ENCODE measurements at regions not wholly inside any gene's neighbourhood (a gene's known extent, or its start where the extent isn't known, plus 50 kb on each side); places are given as distances from the start of the nearest gene placed in this dataset.

- ChIA-PET POLR2A (no interaction called here), CTCF (no interaction called here)
- H3K36me3 Mint-ChIP-seq (ENCODE audit: low read depth) = no peaks in the 10 kb centered on the region
- Histone ChIP-seq H3K9me3 (ENCODE audit: control insufficient read depth in 1 of 2, insufficient read depth in 1 of 2, low read length in 2 of 2) (no peaks in the 10 kb centered on the region), H3K27me3 (ENCODE audit: control insufficient read depth in 1 of 2, insufficient read depth in 2 of 2, low read length in 2 of 2) (peaks cover 9 to 31% of the 10 kb centered on the region in 2 experiments), H3K4me1 (ENCODE audit: insufficient read depth, low read length) (peaks cover 5% of the 10 kb centered on the region), H3K4me3 (ENCODE audit: low read length) (no peak overlapping the region), H3K36me3 (ENCODE audit: insufficient read depth, low read length) (no peaks in the 10 kb centered on the region), H3K27ac (ENCODE audit: low read depth in 1 of 2, low read length in 2 of 2) (no peak overlapping the region)
- ATAC-seq (ENCODE audit: poor library complexity) (no peak), DNase-seq (no peak)
- intact Hi-C loops (cut with DNase I, micrococcal nuclease) = no loop called here
- H3K27ac Mint-ChIP-seq = no peak overlapping the region
- H3K4me3 Mint-ChIP-seq = no peak overlapping the region
- no peak for TF ChIP-seq CTCF (IDR thresholded peaks at IDR 0.05)
- H3K4me1 Mint-ChIP-seq (ENCODE audit: low read depth) = no peaks in the 10 kb centered on the region
- no peaks in the 10 kb centered on the region for H3K9me3 Mint-ChIP-seq
- peaks cover 20% of the 10 kb centered on the region for H3K27me3 Mint-ChIP-seq
Measured at GRCh38 chr6:138569554-138569953, 70.3 kb upstream of the NHSL1 start.

- no peaks in the 10 kb centered on the region for H3K9me3 ChIP-seq (ENCODE audit: control insufficient read depth in 1 of 2, insufficient read depth in 1 of 2, low read length in 2 of 2)
- Mint-ChIP-seq H3K27ac (no peak overlapping the region), H3K9me3 (no peaks in the 10 kb centered on the region), H3K4me3 (no peak overlapping the region), H3K4me1 (ENCODE audit: low read depth) (no peaks in the 10 kb centered on the region), H3K27me3 (peaks cover 15% of the 10 kb centered on the region), H3K36me3 (ENCODE audit: low read depth) (no peaks in the 10 kb centered on the region)
- ChIA-PET POLR2A (no interaction called here), CTCF (interaction anchor here (0.6 kb wide), 1 partner anchor 25 kb away, joined by 3 read pairs; no protein-coding TSS in a partner anchor)
- peaks cover 5% of the 10 kb centered on the region for H3K4me1 ChIP-seq (ENCODE audit: insufficient read depth, low read length)
- ATAC-seq (ENCODE audit: poor library complexity) (no peak), DNase-seq (no peak)
- no peaks in the 10 kb centered on the region for H3K36me3 ChIP-seq (ENCODE audit: insufficient read depth, low read length)
- no peak for TF ChIP-seq CTCF (IDR thresholded peaks at IDR 0.05)
- no peak overlapping the region for H3K4me3 ChIP-seq (ENCODE audit: low read length)
- H3K27me3 ChIP-seq (ENCODE audit: control insufficient read depth in 1 of 2, insufficient read depth in 2 of 2, low read length in 2 of 2) = peaks cover 9 to 31% of the 10 kb centered on the region in 2 experiments
- intact Hi-C loops (cut with DNase I, micrococcal nuclease) = no loop called here
- H3K27ac ChIP-seq (ENCODE audit: low read depth in 1 of 2, low read length in 2 of 2) = no peak overlapping the region
Measured at GRCh38 chr6:138569970-138570724, 70.9 kb upstream of the NHSL1 start.

GRCh38 chr6:138570725-138571029 lies 71.4 kb upstream of the NHSL1 start:
- Mint-ChIP-seq H3K9me3 (no peaks in the 10 kb centered on the region), H3K36me3 (ENCODE audit: low read depth) (no peaks in the 10 kb centered on the region), H3K27ac (no peak overlapping the region), H3K27me3 (peaks cover 12% of the 10 kb centered on the region), H3K4me1 (ENCODE audit: low read depth) (no peaks in the 10 kb centered on the region), H3K4me3 (no peak overlapping the region)
- Histone ChIP-seq H3K4me3 (ENCODE audit: low read length) (no peak overlapping the region), H3K36me3 (ENCODE audit: insufficient read depth, low read length) (no peaks in the 10 kb centered on the region), H3K4me1 (ENCODE audit: insufficient read depth, low read length) (peaks cover 5% of the 10 kb centered on the region), H3K9me3 (ENCODE audit: control insufficient read depth in 1 of 2, insufficient read depth in 1 of 2, low read length in 2 of 2) (no peaks in the 10 kb centered on the region), H3K27me3 (ENCODE audit: control insufficient read depth in 1 of 2, insufficient read depth in 2 of 2, low read length in 2 of 2) (peaks cover 9 to 31% of the 10 kb centered on the region in 2 experiments), H3K27ac (ENCODE audit: low read depth in 1 of 2, low read length in 2 of 2) (no peak overlapping the region)
- intact Hi-C loops (cut with DNase I, micrococcal nuclease) = no loop called here
- TF ChIP-seq CTCF (IDR thresholded peaks at IDR 0.05) = no peak
- ChIA-PET CTCF (interaction anchor here (0.6 kb wide), 1 partner anchor 26 kb away, joined by 3 read pairs; no protein-coding TSS in a partner anchor), POLR2A (no interaction called here)
- ATAC-seq (ENCODE audit: poor library complexity) (no peak), DNase-seq (no peak)

Data from CD4-positive, alpha-beta T cell (primary cell).